ENCODE measurements at regions not wholly inside any gene's neighbourhood (a gene's known extent, or its start where the extent isn't known, plus 50 kb on each side); places are given as distances from the start of the nearest gene placed in this dataset.

DNA sequence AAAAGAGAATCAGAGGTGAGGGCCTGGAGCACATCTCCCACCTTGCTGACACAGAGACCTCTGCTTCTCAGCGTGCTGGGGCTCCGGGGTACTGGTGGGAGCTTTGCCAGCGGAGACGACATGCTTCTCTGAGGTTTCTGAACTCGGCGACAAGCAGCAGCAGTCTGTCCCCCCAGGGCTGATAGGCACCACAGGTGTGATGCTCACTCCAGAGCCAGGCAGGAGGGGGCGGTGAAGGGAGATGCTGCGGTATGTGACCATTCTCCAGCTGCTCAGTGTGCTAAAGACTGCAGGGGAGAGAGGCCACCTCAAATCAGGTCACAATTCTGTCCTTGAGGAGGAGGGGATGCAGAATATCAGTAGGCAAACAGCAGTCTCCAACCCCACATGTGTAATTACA, 219.9 kb downstream of the ALDH8A1 start:
- intact Hi-C loops (cut with DNase I) = no loop called here
- Histone ChIP-seq H3K9me3 (no peaks in the 10 kb centered on the region), H3K4me3 (no peak overlapping the region), H3K9ac (ENCODE audit: low read depth in 2 of 2, low read length in 2 of 2) (no peak overlapping the region), H3K4me1 (no peaks in the 10 kb centered on the region), H3K27me3 (no peaks in the 10 kb centered on the region), H3K36me3 (no peaks in the 10 kb centered on the region), H3K27ac (no peak overlapping the region)
- TF ChIP-seq, protein P1, sequence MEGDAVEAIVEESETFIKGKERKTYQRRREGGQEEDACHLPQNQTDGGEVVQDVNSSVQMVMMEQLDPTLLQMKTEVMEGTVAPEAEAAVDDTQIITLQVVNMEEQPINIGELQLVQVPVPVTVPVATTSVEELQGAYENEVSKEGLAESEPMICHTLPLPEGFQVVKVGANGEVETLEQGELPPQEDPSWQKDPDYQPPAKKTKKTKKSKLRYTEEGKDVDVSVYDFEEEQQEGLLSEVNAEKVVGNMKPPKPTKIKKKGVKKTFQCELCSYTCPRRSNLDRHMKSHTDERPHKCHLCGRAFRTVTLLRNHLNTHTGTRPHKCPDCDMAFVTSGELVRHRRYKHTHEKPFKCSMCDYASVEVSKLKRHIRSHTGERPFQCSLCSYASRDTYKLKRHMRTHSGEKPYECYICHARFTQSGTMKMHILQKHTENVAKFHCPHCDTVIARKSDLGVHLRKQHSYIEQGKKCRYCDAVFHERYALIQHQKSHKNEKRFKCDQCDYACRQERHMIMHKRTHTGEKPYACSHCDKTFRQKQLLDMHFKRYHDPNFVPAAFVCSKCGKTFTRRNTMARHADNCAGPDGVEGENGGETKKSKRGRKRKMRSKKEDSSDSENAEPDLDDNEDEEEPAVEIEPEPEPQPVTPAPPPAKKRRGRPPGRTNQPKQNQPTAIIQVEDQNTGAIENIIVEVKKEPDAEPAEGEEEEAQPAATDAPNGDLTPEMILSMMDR (IDR thresholded peaks at IDR 0.05) = no peak
- DNase-seq = no peak

DNA sequence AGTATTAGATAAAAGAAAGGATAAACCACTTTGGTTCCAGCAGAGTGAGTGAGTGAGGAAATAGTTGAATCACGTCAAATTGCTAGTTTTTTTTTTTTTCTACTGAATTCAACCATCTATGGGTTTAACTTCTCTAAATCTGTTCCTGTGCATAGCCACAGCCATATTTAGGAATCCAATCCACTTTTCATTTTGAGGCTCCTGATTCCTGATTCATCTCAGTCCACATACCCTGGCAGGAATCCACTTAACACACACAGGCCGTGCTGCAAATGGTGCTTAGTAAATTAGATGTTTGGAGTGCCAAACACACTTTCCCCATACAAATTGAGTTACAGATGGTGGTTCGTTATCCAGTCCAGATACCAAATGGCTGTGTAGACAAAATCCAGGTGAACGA, 220.3 kb downstream of the ALDH8A1 start:
- no peak overlapping the region for H3K4me3 ChIP-seq
- H3K4me1 ChIP-seq = no peaks in the 10 kb centered on the region
- intact Hi-C loops (cut with DNase I) = no loop called here
- no peaks in the 10 kb centered on the region for H3K27me3 ChIP-seq
- no peak overlapping the region for H3K27ac ChIP-seq
- no peaks in the 10 kb centered on the region for H3K36me3 ChIP-seq
- no peak for DNase-seq
- no peaks in the 10 kb centered on the region for H3K9me3 ChIP-seq
- H3K9ac ChIP-seq (ENCODE audit: low read depth in 2 of 2, low read length in 2 of 2) = no peak overlapping the region
- TF ChIP-seq, protein P1 (IDR thresholded peaks at IDR 0.05) = no peak

DNA sequence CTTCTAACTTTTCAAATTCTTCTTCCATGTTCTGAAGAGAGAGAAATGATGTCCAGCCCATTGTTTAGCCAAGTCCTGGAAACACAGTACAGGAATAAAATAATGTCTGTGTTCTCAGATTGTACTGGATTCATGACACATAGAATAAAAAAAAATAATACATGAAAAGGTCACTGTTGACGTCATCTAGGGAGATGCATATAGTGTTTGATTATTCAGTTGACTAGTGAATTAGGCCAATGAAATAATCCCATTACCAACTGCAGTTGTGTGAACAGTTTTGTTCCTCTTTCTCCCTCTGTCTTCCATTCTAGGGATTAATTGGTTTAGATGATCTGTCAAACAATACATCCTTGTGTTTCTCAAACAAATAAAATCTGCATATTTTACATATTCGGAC, 222.8 kb downstream of the ALDH8A1 start:
- Histone ChIP-seq H3K4me1 (no peaks in the 10 kb centered on the region), H3K9me3 (no peaks in the 10 kb centered on the region), H3K36me3 (no peaks in the 10 kb centered on the region), H3K4me3 (no peak overlapping the region), H3K27ac (no peak overlapping the region), H3K9ac (ENCODE audit: low read depth in 2 of 2, low read length in 2 of 2) (no peak overlapping the region), H3K27me3 (no peaks in the 10 kb centered on the region)
- TF ChIP-seq, protein P1 (IDR thresholded peaks at IDR 0.05) = no peak
- intact Hi-C loops (cut with DNase I) = no loop called here
- no peak for DNase-seq

DNA sequence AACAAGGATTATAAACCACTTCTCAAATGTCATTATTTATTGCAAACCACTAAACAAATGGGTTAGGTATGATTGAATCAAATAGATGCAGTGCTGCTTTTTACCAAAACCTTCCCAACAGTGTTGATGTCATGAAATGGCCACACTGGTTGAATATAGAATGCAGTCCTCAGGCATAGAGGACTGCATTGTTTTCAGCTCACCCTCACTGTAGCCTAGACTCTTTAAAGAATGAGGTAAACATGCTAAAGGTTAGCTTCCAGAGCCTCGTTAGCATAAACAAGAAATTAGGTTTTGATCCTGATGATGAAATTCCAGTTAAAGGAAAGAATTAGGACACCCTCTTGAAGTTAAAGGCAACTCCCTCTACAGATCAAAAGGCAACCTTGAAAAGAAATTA, 224.3 kb downstream of the ALDH8A1 start:
- Histone ChIP-seq H3K4me3 (no peak overlapping the region), H3K27me3 (no peaks in the 10 kb centered on the region), H3K9ac (ENCODE audit: low read depth in 2 of 2, low read length in 2 of 2) (no peak overlapping the region), H3K36me3 (no peaks in the 10 kb centered on the region), H3K9me3 (no peaks in the 10 kb centered on the region), H3K4me1 (no peaks in the 10 kb centered on the region), H3K27ac (no peak overlapping the region)
- intact Hi-C loops (cut with DNase I) = no loop called here
- DNase-seq = no peak
- TF ChIP-seq, protein P1 (IDR thresholded peaks at IDR 0.05) = no peak

DNA sequence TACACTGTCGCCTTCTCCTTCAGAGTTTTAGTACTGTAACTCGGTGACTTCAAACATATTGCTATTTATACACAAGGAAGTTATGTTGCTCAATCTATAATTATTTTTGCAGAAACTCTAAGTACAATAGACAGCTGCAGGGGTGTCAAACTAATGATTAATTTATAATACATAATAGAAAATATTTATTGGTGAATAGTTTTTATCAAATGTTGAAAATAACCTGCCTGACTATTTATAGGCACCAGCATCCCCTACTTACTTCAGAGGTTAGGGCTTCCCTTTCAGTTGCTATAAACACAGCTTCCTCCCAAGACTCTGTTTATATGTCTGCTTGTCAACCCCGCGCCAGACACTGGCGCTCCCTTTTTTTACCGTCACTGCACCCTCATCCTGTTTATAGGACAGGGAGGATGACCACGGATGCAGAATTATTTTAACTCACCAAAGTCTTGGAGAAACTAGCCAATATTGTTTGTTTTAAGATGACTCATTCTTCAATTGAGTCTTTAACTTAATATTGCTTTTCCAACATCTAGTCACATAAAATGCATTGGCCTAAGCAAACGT, 225.0 kb downstream of the ALDH8A1 start:
- TF ChIP-seq, protein P1 (IDR thresholded peaks at IDR 0.05) = no peak
- intact Hi-C loops (cut with DNase I) = no loop called here
- Histone ChIP-seq H3K36me3 (no peaks in the 10 kb centered on the region), H3K4me3 (no peak overlapping the region), H3K4me1 (no peaks in the 10 kb centered on the region), H3K27me3 (no peaks in the 10 kb centered on the region), H3K9ac (ENCODE audit: low read depth in 2 of 2, low read length in 2 of 2) (no peak overlapping the region), H3K9me3 (no peaks in the 10 kb centered on the region), H3K27ac (no peak overlapping the region)
- DNase-seq = no peak

Measured in colonic mucosa (tissue), 4 donors.